Skin epidermis (tissue), 12 donors: ENCODE measurements at regions not wholly inside any gene's neighbourhood (a gene's known extent, or its start where the extent isn't known, plus 50 kb on each side); places are given as distances from the start of the nearest gene placed in this dataset.
"Not testable (repeated sequence)": the region's sequence is repeated elsewhere in the genome, so short reads cannot be mapped to it uniquely, and the experiment has no call there.

Experiments used
- H3K27ac ChIP-seq, 21 experiments: fragments of 200-600 bp; sonication (generic) in 11 of 21; one replicate each; pipeline ENCODE4 v1.5.0; 2020; ENCODE audit warnings: mild to moderate bottlenecking in 3 of 21, inconsistent platforms in 2 of 21, moderate library complexity in 2 of 21
- H3K4me3 ChIP-seq, 7 experiments: fragments of 200-600 bp; sonication (generic) in 2 of 7; one replicate each; pipeline ENCODE4 v1.5.0; 2020; ENCODE audit warnings: inconsistent platforms in 2 of 7, mild to moderate bottlenecking in 2 of 7, moderate library complexity in 1 of 7

DNA sequence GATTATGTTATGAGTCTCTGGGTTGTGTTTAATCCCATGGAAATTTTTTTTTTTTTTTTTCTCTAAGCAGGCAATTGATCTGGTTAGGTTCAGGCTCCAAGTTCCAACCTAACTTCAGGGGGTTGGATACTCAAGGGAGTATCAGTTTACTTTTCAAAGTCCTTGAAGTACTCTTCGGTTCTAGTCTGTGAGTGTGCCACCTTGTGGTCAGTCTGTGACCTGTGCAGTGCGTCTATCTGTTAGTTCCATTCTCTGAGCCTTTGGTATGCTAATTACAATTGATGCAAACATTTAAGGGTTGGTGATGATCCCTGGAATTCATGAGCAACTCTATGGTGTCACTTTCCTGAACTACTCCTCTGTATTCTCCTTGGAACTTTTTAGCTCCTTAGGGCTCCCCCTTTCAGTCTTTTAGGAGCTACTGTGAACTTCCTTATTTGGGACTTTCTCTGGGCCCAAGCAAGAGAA lies 342.0 kb downstream of the SOX4 start:
- no peak overlapping the region for H3K27ac ChIP-seq
- no peak overlapping the region for H3K4me3 ChIP-seq

- H3K27ac ChIP-seq, result no peak overlapping the region
- no peak overlapping the region for H3K4me3 ChIP-seq
These were observed 343.9 kb downstream of the SOX4 start for GRCh38 chr6:21937466-21937865.

GRCh38 chr6:21939066-21939465 lies 345.5 kb downstream of the SOX4 start:
- H3K27ac ChIP-seq, H3K4me3 ChIP-seq: not testable (repeated sequence)

GRCh38 chr6:21941926-21942325 lies 348.4 kb downstream of the SOX4 start:
- Histone ChIP-seq H3K27ac (peak overlapping the region in 1 of 21 experiments; percentile 1), H3K4me3 (no peak overlapping the region)

- H3K4me3 ChIP-seq, result no peak overlapping the region
- peak overlapping the region in 5 of 21 experiments; percentile 26 to 58 (median 39) for H3K27ac ChIP-seq
These were observed 349.3 kb downstream of the SOX4 start for GRCh38 chr6:21942897-21943296.

- Histone ChIP-seq H3K4me3 (no peak overlapping the region), H3K27ac (peak overlapping the region in 2 of 21 experiments; percentile 38 to 68)
These were observed 350.5 kb downstream of the PRL start for GRCh38 chr6:21946298-21946783.

- H3K4me3 ChIP-seq, result not testable (repeated sequence)
- peak overlapping the region in 1 of 21 experiments; percentile 68 for H3K27ac ChIP-seq
These were observed 349.6 kb downstream of the PRL start for GRCh38 chr6:21947227-21947626.

- Histone ChIP-seq H3K4me3 (no peak overlapping the region), H3K27ac (peak overlapping the region in 1 of 21 experiments; percentile 68)
These were observed 349.0 kb downstream of the PRL start for GRCh38 chr6:21947731-21948386.

GRCh38 chr6:21949211-21949801 lies 347.5 kb downstream of the PRL start:
- Histone ChIP-seq H3K4me3 (no peak overlapping the region), H3K27ac (peak overlapping the region in 1 of 21 experiments; percentile 82)

- Histone ChIP-seq H3K27ac (peak overlapping the region in 3 of 21 experiments; percentile 34 to 84 (median 81)), H3K4me3 (no peak overlapping the region)
These were observed 344.5 kb downstream of the PRL start for GRCh38 chr6:21952367-21952766.

DNA sequence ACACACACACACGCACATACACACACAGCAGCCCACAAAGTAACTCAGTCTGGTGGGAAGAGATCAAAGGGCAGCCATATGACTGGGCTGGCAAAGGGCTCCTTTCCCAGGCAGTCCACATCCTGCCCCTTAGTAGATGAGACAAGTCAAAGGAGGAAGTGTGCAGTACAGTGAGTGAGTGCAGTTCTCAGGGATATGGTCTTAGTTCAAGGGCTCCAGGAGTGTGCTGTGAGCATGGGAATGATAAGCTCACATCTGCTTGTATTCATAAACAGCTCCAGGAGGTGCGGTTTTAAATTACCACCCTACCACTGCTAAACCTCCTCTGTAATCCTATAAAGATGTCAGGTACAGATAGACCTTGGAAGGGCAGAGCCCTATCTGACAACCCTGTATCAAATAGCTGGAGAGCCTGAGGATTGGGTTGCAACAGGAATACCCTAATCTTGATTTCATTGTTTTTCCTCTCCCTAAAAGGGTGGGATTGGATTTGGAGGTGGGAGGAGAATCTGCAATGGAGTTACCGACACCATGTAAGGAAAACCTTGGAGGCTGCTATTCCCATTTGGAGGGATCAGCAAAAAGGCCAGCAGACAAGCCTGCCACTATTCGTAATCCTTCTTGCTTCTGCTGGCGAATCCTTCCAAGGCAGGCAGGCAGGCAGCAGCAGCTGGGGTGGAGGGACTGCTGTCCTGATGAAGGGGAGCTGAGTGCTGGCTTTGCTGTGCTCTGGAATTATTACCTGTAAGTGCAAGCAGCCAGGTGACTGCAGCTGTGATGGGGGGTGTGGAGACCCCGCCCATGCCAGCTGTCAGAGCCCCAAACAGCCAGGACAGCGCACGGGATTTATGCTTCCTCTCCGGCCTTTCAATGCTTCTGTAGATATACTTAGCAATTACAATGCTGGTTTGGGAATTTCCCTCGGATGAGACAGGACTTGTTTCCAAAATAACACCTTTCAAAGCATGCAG lies 342.7 kb downstream of the PRL start:
- peak overlapping the region in 10 of 21 experiments; percentile 21 to 84 (median 48) for H3K27ac ChIP-seq
- no peak overlapping the region for H3K4me3 ChIP-seq

- H3K4me3 ChIP-seq, result no peak overlapping the region
- H3K27ac ChIP-seq, result peak overlapping the region in 3 of 21 experiments; percentile 25 to 84 (median 81)
These were observed 341.7 kb downstream of the PRL start for GRCh38 chr6:21955053-21955595.

GRCh38 chr6:21955951-21956350 lies 340.9 kb downstream of the PRL start:
- no peak overlapping the region for H3K4me3 ChIP-seq
- H3K27ac ChIP-seq, result peak overlapping the region in 1 of 21 experiments; percentile 59

GRCh38 chr6:21958428-21958827 lies 338.4 kb downstream of the PRL start:
- Histone ChIP-seq H3K4me3 (no peak overlapping the region), H3K27ac (peak overlapping the region in 1 of 21 experiments; percentile 59)

DNA sequence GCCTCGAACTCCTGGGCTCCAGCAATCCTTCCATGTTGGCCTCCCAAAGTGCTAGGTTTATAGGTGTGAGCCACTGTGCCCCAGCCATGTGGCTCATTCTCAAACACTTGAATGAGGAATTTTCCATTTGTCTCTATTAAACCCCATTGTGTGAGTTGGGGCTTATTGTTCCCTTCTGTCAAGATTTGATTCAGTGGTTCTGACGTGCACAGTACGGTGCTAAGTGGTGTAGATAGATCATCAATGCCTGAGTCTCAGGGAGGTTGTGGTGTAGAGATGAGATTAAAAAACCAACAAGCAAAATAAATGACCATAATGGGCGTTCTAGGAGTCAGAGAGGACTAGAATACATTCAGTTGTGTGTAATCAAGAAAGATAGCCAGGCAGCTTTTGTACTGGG lies 335.6 kb downstream of the PRL start:
- H3K27ac ChIP-seq, result no peak overlapping the region
- no peak overlapping the region for H3K4me3 ChIP-seq

GRCh38 chr6:21965016-21965415 lies 331.8 kb downstream of the PRL start:
- Histone ChIP-seq H3K27ac (no peak overlapping the region), H3K4me3 (no peak overlapping the region)

- Histone ChIP-seq H3K27ac (no peak overlapping the region), H3K4me3 (no peak overlapping the region)
These were observed 330.8 kb downstream of the PRL start for GRCh38 chr6:21965953-21966539.

DNA sequence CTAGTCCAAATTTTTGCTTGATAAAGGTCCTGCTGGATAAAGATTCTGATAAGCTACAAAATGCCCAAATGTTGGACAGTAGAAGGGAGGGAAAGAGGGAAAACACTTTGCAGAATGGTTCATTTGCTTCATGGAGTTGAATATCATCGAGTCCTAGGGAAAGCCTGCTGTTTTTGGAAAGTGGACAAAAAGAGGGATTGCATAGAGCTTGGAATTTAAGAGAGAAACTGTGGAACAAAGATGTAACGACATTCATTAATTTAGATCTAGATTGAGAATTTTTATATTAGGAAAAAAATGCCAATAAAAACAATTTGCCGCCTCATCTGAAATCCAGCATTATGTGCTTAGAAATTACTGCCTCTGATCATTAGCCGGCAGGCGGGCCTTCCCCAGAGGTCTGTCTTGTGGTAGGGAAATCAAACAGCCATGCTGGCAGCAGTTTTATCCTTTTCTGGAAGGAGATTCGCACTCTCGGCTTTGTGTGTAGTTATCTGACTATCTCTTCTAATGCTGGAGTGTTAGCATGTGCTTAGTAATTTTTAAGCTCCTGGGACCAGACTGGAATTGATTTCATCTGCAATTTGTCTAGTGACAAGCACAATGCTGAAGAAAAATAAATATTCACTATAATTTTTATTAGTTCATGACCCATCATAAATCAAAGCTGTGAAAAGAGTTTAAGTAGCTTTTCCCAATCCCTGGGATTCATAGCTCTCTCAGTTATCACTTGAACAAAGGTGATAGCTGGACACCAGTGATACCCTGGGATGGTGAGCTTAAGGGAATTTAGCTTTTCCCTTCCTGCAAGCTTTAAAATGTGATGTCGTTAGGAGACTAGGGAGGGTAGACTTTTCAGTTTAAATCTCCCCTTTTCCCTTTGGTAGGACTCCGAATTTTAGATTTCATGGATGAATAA lies 329.5 kb downstream of the PRL start:
- H3K27ac ChIP-seq, result no peak overlapping the region

More for the DNA sequence above, 329.5 kb downstream of the PRL start:
- H3K4me3 ChIP-seq, result no peak overlapping the region
